ENCODE measurements at regions not wholly inside any gene's neighbourhood (a gene's known extent, or its start where the extent isn't known, plus 50 kb on each side); places are given as distances from the start of the nearest gene placed in this dataset.

- no peak for DNase-seq (ENCODE audit: low read depth in 2 of 2)
Observed at GRCh38 chr14:28426960-28427359, 339.6 kb upstream of the FOXG1 start.

GRCh38 chr14:28436821-28437220 is 329.8 kb upstream of the FOXG1 start:
- no peak for DNase-seq (ENCODE audit: low read depth in 2 of 2)

GRCh38 chr14:28461389-28461788 is 305.2 kb upstream of the FOXG1 start:
- no peak for DNase-seq (ENCODE audit: low read depth in 2 of 2)

- DNase-seq (ENCODE audit: low read depth in 2 of 2): no peak
Observed at GRCh38 chr14:28467611-28468010, 299.0 kb upstream of the FOXG1 start.

- DNase-seq (ENCODE audit: low read depth in 2 of 2): no peak
Observed at GRCh38 chr14:28468191-28469151, 298.1 kb upstream of the FOXG1 start.

GRCh38 chr14:28482251-28483040 is 284.1 kb upstream of the FOXG1 start:
- no peak for DNase-seq (ENCODE audit: low read depth in 2 of 2)

- DNase-seq (ENCODE audit: low read depth in 2 of 2): no peak
Observed at GRCh38 chr14:28483506-28483905, 283.1 kb upstream of the FOXG1 start.

- no peak for DNase-seq (ENCODE audit: low read depth in 2 of 2)
Observed at GRCh38 chr14:28488684-28489083, 277.9 kb upstream of the FOXG1 start.

GRCh38 chr14:28493516-28493915 is 273.1 kb upstream of the FOXG1 start:
- no peak for DNase-seq (ENCODE audit: low read depth in 2 of 2)

GRCh38 chr14:28494196-28494595 is 272.4 kb upstream of the FOXG1 start:
- DNase-seq (ENCODE audit: low read depth in 2 of 2): no peak

GRCh38 chr14:28496364-28496763 is 270.2 kb upstream of the FOXG1 start:
- DNase-seq (ENCODE audit: low read depth in 2 of 2): no peak

GRCh38 chr14:28502517-28502916 is 264.1 kb upstream of the FOXG1 start:
- no peak for DNase-seq (ENCODE audit: low read depth in 2 of 2)

- no peak for DNase-seq (ENCODE audit: low read depth in 2 of 2)
Observed at GRCh38 chr14:28515571-28515970, 251.0 kb upstream of the FOXG1 start.

- no peak for DNase-seq (ENCODE audit: low read depth in 2 of 2)
Observed at GRCh38 chr14:28536889-28537288, 229.7 kb upstream of the FOXG1 start.

- DNase-seq (ENCODE audit: low read depth in 2 of 2): no peak
Observed at GRCh38 chr14:28542040-28542439, 224.5 kb upstream of the FOXG1 start.

- DNase-seq (ENCODE audit: low read depth in 2 of 2): no peak
Observed at GRCh38 chr14:28565345-28565744, 201.2 kb upstream of the FOXG1 start.

- no peak for DNase-seq (ENCODE audit: low read depth in 2 of 2)
Observed at GRCh38 chr14:28570391-28570790, 196.2 kb upstream of the FOXG1 start.

- DNase-seq (ENCODE audit: low read depth in 2 of 2): no peak
Observed at GRCh38 chr14:28571636-28572035, 195.0 kb upstream of the FOXG1 start.

GRCh38 chr14:28576523-28576922 is 190.1 kb upstream of the FOXG1 start:
- no peak for DNase-seq (ENCODE audit: low read depth in 2 of 2)

GRCh38 chr14:28577187-28577586 is 189.4 kb upstream of the FOXG1 start:
- DNase-seq (ENCODE audit: low read depth in 2 of 2): no peak

- no peak for DNase-seq (ENCODE audit: low read depth in 2 of 2)
Observed at GRCh38 chr14:28577711-28578131, 188.9 kb upstream of the FOXG1 start.

- no peak for DNase-seq (ENCODE audit: low read depth in 2 of 2)
Observed at GRCh38 chr14:28584951-28585350, 181.6 kb upstream of the FOXG1 start.

- no peak for DNase-seq (ENCODE audit: low read depth in 2 of 2)
Observed at GRCh38 chr14:28589792-28590191, 176.8 kb upstream of the FOXG1 start.
